ENCODE measurements at regions not wholly inside any gene's neighbourhood (a gene's known extent, or its start where the extent isn't known, plus 50 kb on each side); places are given as distances from the start of the nearest gene placed in this dataset.

- TF ChIP-seq CTCF (IDR thresholded peaks at IDR 0.05): no peak
- TF ChIP-seq, protein P1, sequence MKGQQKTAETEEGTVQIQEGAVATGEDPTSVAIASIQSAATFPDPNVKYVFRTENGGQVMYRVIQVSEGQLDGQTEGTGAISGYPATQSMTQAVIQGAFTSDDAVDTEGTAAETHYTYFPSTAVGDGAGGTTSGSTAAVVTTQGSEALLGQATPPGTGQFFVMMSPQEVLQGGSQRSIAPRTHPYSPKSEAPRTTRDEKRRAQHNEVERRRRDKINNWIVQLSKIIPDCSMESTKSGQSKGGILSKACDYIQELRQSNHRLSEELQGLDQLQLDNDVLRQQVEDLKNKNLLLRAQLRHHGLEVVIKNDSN (CRISPR knock-in tag; IDR thresholded peaks at IDR 0.05): no peak
- no peak for TF ChIP-seq ZNF263 (CRISPR knock-in tag; IDR thresholded peaks at IDR 0.05; ENCODE audit: low read depth)
- TF ChIP-seq ZNF138 (CRISPR knock-in tag; conservative IDR thresholded peaks at IDR 0.05): no peak
- no peak for TF ChIP-seq ZNF396 (CRISPR knock-in tag; IDR thresholded peaks at IDR 0.05; ENCODE audit: borderline replicate concordance)
- TF ChIP-seq RELA (CRISPR knock-in tag; IDR thresholded peaks at IDR 0.05; ENCODE audit: borderline replicate concordance): no peak
- no peak for TF ChIP-seq E2F5 (CRISPR knock-in tag; IDR thresholded peaks at IDR 0.05)
- no peak for TF ChIP-seq AFF4 (CRISPR knock-in tag; IDR thresholded peaks at IDR 0.05; ENCODE audit: borderline replicate concordance)
- TF ChIP-seq, protein P2, sequence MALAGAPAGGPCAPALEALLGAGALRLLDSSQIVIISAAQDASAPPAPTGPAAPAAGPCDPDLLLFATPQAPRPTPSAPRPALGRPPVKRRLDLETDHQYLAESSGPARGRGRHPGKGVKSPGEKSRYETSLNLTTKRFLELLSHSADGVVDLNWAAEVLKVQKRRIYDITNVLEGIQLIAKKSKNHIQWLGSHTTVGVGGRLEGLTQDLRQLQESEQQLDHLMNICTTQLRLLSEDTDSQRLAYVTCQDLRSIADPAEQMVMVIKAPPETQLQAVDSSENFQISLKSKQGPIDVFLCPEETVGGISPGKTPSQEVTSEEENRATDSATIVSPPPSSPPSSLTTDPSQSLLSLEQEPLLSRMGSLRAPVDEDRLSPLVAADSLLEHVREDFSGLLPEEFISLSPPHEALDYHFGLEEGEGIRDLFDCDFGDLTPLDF (CRISPR knock-in tag; IDR thresholded peaks at IDR 0.05): no peak
Observed at GRCh38 chr6:145228962-145229582, 506.2 kb downstream of the EPM2A start.

Measured in WTC11 (cell line).